ENCODE measurements at regions not wholly inside any gene's neighbourhood (a gene's known extent, or its start where the extent isn't known, plus 50 kb on each side); places are given as distances from the start of the nearest gene placed in this dataset.

- TF ChIP-seq POLR2A (IDR thresholded peaks at IDR 0.05) (no peak), CTCF (IDR thresholded peaks at IDR 0.05) (no peak), EP300 (IDR thresholded peaks at IDR 0.05) (no peak)
Observed at GRCh38 chr15:26033493-26033892, 170.4 kb upstream of the ATP10A start.
